DMS153 (cell line): ENCODE measurements at regions not wholly inside any gene's neighbourhood (a gene's known extent, or its start where the extent isn't known, plus 50 kb on each side); places are given as distances from the start of the nearest gene placed in this dataset.
"Not testable (repeated sequence)": the region's sequence is repeated elsewhere in the genome, so short reads cannot be mapped to it uniquely, and the experiment has no call there.

Experiments
- DNase-seq: peaks from one replicate; lab custom pipeline; 2025; lab: John Stamatoyannopoulos, UW

GRCh38 chr4:3613967-3614730, 81.9 kb upstream of the LRPAP1 start:
- DNase-seq = no peak

- no peak for DNase-seq
These were observed 80.7 kb upstream of the LRPAP1 start for GRCh38 chr4:3612934-3613333.

GRCh38 chr4:3612281-3612680, 80.1 kb upstream of the LRPAP1 start:
- DNase-seq = no peak

GRCh38 chr4:3611778-3612177, 79.6 kb upstream of the LRPAP1 start:
- DNase-seq = no peak

GRCh38 chr4:3610851-3611250, 78.6 kb upstream of the LRPAP1 start:
- not testable (repeated sequence) for DNase-seq

- DNase-seq = not testable (repeated sequence)
These were observed 77.7 kb upstream of the LRPAP1 start for GRCh38 chr4:3609905-3610304.

DNA sequence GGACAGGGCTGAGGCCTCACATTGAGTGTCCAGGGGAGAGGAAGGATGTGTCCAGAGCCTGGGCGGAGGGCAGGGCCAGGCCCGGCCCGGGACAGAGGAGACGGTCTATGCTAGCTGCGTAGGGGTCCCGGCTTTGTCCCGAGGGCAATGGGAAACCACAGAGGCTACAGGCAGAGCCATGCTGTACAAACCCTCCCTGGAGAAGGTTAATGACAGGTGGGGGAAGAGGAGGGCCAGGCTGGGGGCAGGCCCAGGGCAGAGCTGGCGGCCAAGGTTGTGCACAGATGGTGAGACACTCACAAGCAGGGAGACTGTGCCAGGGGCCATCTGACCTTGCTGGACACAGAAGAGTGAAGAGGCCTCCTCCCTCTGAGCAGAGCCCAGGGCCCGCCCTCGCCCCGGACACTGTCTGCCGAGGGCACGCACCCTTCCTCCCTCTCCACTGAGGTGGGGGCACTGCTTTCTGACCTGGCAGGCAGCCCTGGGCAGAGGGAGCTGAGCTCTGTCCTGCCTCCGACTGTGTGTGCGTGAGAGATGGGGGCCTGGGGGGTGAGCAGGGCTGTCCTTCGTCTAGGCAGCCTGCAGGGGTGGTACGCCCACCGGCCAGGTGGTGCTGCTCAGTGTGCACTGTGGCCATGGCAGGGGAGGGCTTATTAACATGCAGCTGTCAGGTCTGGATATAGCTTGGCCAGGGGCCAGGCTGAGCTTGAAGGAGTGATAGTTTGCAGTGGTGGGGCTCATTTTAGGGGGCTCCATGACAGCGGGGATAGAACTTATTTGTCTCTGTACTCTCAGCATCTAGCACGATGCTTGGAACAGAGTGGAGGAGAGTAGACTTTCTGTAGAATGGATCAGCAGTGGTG, 75.7 kb upstream of the LRPAP1 start:
- no peak for DNase-seq

DNA sequence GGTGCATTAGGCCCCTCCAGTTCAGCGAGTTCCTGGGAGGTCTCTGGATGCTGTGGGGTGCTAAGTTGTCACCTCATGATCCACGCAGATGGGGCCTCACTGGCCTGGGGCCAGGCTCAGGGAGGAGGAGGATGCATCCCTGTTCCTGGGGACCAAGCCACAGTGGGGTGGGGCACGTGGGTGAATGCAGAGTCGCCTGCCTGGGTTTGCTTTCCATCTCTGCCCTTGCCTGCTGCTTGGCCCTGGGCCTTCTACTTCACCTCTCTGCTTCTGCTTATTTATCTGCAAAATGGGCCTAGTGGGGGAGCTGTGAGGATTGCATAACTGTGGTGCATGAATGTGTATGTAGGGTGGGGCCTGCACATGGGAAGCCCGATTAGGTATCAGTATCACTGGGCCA, 74.6 kb upstream of the LRPAP1 start:
- DNase-seq = not testable (repeated sequence)

GRCh38 chr4:3606271-3606670, 74.0 kb upstream of the LRPAP1 start:
- DNase-seq = not testable (repeated sequence)

- DNase-seq = no peak
These were observed 73.3 kb upstream of the LRPAP1 start for GRCh38 chr4:3605491-3605890.

GRCh38 chr4:3602886-3603645, 70.8 kb upstream of the LRPAP1 start:
- DNase-seq = not testable (repeated sequence)

DNA sequence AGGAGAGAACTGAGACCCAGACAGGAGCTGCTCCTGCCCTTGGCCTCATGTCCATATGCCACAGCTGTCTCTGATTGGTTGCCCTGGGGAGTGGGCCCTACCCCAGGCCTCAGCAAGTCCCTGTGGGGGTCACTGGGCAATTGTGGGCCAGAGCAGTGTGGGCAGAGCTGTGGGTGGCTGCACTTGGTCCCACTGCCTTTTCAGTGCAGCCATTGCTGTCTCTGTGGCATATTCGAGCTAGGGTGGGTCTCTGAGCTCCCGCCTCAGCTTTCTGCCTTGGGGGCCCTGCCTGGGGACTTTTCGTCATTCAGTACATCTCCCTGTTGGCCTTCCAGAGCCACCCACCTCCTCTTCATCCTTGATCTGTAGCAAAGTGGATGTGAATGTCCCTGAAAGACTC, 69.8 kb upstream of the LRPAP1 start:
- no peak for DNase-seq

GRCh38 chr4:3601108-3601690, 69.0 kb upstream of the LRPAP1 start:
- DNase-seq = not testable (repeated sequence)

GRCh38 chr4:3599951-3600350, 67.7 kb upstream of the LRPAP1 start:
- no peak for DNase-seq

DNA sequence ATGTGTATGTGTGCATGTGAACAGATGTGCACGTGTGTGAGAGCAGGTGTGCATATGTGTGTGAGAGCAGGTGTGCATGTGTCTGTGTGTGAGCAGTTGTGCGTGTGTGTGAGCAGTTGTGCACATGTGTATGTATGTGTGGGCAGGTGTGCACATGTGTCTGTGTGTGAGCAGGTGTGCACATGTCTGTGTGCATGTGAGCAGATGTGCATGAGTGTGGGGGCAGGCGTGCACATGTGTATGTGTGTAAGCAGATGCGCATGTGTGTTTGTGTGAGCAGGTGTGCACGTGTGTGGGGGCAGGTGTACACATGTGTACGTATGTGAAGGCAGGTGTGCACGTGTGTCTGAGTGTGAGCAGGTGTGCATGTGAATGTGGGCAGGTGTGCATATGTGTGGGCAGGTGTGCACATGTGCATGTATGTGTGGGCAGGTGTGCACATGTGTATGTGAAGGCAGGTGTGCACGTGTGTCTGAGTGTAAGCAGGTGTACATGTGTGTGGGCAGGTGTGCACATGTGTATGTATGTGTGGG, 66.5 kb upstream of the LRPAP1 start:
- DNase-seq = no peak

DNA sequence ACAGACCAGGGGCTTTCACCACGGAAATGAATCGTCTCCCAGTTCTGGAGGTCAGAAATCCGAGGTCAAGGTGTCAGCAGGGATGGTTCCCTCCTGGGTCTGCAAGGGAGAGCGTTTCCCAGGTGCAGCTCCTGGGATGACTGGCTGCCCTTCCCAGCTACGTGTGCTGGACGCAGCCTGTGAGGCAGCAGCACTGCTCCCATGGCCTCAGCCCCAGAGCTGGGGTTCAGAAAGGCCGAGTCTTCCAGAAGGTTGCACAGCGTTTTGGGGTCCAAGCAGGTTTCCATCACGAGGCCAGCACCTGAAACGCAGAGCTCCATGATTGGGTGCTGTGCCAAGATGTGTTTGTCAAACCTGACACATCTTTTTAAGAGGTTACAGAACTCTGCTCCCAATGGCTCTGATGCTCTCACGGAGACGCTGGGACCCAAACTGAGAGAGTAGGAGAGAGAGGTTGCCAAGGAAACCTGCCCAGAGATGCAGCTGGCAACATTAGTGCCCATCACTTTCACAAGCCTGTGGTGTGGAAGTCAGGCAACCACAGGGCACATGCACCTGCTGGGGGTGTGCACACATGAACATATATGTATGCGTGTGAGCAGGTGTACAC, 65.8 kb upstream of the LRPAP1 start:
- not testable (repeated sequence) for DNase-seq

- DNase-seq = not testable (repeated sequence)
These were observed 64.9 kb upstream of the LRPAP1 start for GRCh38 chr4:3596957-3597733.

GRCh38 chr4:3595627-3596291, 63.5 kb upstream of the LRPAP1 start:
- DNase-seq = not testable (repeated sequence)

- not testable (repeated sequence) for DNase-seq
These were observed 62.5 kb upstream of the LRPAP1 start for GRCh38 chr4:3594751-3595150.
